SKM-1 treated with dmso at 0.1 percent for 144 hours (cell line): ENCODE measurements at regions not wholly inside any gene's neighbourhood (a gene's known extent, or its start where the extent isn't known, plus 50 kb on each side); places are given as distances from the start of the nearest gene placed in this dataset.

Experiments used
- DNase-seq: peaks from one replicate; lab custom pipeline; 2025; ENCODE audit not compliant: unreplicated experiment; lab: John Stamatoyannopoulos, UW

DNA sequence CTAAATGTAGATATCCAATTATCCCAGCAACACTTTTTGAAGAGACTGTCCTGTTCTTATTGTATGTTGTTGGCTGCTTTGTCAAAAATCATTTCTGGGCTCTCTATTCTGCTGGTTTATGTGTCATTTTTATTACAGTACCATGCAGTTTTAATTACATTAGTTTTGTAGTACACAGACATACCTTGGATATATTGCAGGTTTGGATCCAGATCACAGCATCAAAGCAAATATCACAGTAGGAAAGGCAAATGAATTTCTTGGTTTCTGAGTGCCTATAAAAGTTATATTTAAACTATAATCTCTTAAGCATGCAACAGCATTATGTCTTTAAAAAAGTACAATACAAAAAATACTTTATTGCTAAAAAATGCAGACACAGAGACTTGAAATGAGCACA lies 564.2 kb upstream of the MIR17HG start:
- no peak for DNase-seq

GRCh38 chr13:90787007-90787406 lies 560.5 kb upstream of the MIR17HG start:
- no peak for DNase-seq

- no peak for DNase-seq
Observed at GRCh38 chr13:90792335-90792734, 555.2 kb upstream of the MIR17HG start.

DNA sequence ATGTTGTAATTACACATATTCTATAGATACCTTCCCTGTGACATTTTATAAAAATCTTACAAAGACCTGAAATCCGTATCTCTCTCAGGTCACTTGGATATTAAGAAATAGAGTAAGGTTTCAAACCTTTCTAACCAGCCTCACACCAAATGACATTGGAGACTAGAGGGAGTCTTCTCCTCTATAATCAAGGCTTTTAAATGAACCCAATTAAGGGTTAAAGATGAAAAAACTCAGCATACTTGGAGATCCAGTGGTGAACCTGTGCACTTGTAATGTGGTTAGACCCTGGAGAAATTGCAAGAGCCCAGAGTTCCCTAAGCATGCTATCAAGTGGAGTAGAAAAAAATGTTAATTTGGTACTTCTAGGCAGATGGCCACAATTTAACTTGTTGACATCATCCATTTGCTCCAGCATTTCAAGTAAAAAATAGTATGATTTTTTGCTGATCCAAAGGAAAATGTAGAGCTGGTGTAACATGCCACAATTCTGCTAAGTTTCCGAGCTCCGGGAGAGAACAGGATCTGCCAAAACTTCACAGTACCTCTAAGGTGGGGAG lies 554.1 kb upstream of the MIR17HG start:
- DNase-seq = no peak

- DNase-seq = no peak
Observed at GRCh38 chr13:90796474-90796873, 551.0 kb upstream of the MIR17HG start.

GRCh38 chr13:90797335-90797734 lies 550.2 kb upstream of the MIR17HG start:
- no peak for DNase-seq

- DNase-seq = no peak
Observed at GRCh38 chr13:90798381-90798780, 549.1 kb upstream of the MIR17HG start.

- DNase-seq = peak; percentile 11
Observed at GRCh38 chr13:90800082-90800746, 547.3 kb upstream of the MIR17HG start.

GRCh38 chr13:90801621-90802020 lies 545.9 kb upstream of the MIR17HG start:
- no peak for DNase-seq

- no peak for DNase-seq
Observed at GRCh38 chr13:90803210-90803609, 544.3 kb upstream of the MIR17HG start.

DNA sequence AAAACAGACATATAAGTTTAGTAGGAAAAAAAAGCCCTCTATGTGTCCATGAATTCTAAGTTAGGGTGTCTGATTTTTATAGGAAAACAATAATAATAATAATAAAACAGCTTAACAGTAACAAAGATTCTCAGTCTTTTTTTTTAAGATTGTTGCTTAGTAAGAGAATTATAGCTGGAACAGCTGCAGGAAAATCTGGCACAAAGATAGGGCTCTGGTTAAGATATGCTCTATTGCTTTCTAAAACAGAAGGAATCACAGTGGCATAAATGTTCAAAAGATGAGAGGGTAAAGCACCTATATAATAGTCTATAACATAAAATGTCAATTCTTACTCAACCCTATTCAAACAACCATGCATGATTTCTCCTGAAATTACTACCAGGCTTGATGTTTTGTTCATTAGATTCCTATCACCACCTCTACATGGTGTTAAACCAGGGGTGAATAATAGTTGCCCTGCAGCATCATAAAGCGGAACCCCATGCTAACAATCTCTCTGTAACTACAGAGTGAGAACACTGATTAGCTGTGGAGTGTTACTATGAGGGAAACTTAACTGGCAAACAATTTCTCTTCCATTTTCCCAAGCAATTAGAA lies 541.4 kb upstream of the MIR17HG start:
- no peak for DNase-seq

DNA sequence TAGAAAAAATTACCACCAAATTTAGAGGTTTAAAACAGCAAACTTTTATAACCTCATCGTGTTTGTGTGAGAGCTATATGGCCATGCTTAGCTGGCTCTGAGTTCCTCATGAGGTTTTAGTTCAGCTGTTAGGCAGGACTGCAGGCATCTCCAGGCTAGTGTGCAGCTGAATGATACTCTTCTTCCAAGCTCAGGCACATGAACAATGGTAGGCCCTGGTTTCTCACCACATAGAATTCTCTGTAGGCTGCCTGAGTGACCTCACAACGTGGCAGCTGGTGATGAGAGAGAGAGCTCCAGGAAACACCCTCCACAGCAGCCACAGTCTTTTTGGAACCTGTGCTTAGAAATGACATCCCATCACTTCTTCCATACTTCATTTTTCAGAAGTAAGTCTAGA lies 540.6 kb upstream of the MIR17HG start:
- DNase-seq = no peak

DNA sequence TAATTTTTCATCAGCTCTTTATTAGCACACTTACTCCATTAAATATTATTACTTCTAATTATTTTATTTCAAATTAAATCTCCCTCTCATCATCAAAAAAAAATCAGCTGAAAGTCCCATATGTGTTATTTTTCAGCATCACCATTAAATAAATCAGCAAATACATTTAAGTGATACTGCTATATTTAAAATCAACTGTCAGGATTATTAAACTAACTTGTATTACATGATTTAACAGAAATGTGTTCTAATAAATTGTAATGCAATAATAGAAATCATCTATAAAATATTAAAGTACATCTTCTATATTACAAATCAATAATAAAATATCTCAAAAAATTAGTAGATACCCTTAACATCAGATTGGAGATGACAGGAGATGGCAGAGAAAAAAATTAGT lies 538.6 kb upstream of the MIR17HG start:
- DNase-seq = no peak

- no peak for DNase-seq
Observed at GRCh38 chr13:90824032-90824431, 523.5 kb upstream of the MIR17HG start.

GRCh38 chr13:90826688-90827087 lies 520.8 kb upstream of the MIR17HG start:
- no peak for DNase-seq

- DNase-seq = no peak
Observed at GRCh38 chr13:90830782-90831181, 516.7 kb upstream of the MIR17HG start.

GRCh38 chr13:90833951-90834350 lies 513.5 kb upstream of the MIR17HG start:
- no peak for DNase-seq

GRCh38 chr13:90834700-90835099 lies 512.8 kb upstream of the MIR17HG start:
- DNase-seq = no peak

- no peak for DNase-seq
Observed at GRCh38 chr13:90835826-90836225, 511.7 kb upstream of the MIR17HG start.

DNA sequence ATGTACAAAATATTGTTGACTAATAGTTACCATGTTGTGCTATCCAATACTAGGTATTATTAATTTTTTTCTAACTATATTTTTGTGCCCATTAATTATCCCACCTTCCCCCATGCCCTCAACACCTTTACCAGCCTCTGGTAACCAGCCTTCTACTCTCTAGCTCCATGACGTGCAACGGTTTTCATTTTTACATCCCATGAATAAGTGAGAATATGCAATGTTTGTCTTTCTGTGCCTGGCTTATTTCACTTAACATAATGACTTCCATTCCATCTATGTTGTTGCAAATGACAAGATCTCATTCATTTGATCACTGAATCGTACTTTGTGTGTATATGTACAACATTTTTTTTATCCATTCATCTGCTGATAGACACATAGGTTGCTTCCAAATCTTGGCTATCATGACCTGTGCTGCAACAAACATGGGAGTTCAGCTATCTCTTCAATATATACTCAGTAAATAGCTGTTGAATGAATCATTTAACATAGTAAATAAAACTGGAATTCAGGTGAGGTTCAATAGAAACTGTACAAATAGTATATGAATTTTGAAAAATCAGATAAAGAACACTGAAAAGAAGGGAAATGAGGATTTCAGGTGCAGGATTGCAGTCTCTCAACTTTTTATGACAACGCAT lies 509.0 kb upstream of the MIR17HG start:
- no peak for DNase-seq

- DNase-seq = no peak
Observed at GRCh38 chr13:90839061-90839460, 508.4 kb upstream of the MIR17HG start.

DNA sequence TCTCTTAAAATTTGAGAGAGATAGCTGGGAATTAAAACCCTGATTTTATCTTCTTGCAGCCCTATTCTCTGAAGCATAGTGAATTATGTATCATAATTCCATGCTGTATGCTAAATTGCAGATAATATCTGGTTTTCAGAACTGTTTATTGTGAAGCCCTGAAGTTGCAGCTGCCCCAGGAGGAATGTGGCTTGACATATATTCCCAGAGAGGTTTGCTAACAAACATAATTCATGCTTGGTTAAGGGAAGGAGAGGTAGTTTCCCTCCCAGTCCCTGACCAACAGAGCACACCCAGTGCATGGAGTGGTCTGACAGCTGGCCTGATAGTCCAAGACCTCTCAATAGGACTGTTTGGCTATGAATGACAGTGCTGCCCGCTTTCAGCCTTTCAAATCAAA lies 500.6 kb upstream of the MIR17HG start:
- DNase-seq = no peak
